Putamen (tissue), 1 donor: ENCODE measurements at regions not wholly inside any gene's neighbourhood (a gene's known extent, or its start where the extent isn't known, plus 50 kb on each side); places are given as distances from the start of the nearest gene placed in this dataset.

ENCODE experiments used
- DNase-seq: peaks from one replicate; pipeline ENCODE4 v3.0.0-alpha.2; 2016; ENCODE audit warnings: low spot score

GRCh38 chr4:175127314-175127713 lies 209.2 kb downstream of the ADAM29 start:
- DNase-seq, result no peak

GRCh38 chr4:175129797-175130196 lies 211.6 kb downstream of the ADAM29 start:
- DNase-seq, result no peak

- no peak for DNase-seq
Measured at GRCh38 chr4:175139205-175139604, 221.0 kb downstream of the ADAM29 start.

- no peak for DNase-seq
Measured at GRCh38 chr4:175143116-175143515, 225.0 kb downstream of the ADAM29 start.

- DNase-seq, result no peak
Measured at GRCh38 chr4:175146799-175147198, 228.6 kb downstream of the ADAM29 start.

DNA sequence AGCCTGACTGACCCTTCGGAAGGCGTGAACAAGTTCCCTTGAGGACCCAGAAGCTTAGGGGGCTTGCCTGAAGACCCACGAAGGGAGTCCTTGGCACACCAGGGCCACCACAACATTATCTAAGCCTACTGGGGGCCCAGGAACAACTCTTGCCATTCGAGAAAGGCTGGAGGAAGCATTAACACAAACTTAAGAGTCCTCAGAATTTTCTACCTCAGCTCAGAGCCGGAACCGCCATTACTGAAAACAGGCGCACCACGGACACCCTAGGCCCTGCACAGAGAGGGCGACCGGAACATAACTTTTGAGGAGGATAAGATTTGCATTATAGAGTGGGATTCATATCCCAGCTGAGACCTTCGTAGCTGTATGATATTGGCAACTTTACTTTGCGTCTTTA lies 229.1 kb downstream of the ADAM29 start:
- DNase-seq, result no peak

DNA sequence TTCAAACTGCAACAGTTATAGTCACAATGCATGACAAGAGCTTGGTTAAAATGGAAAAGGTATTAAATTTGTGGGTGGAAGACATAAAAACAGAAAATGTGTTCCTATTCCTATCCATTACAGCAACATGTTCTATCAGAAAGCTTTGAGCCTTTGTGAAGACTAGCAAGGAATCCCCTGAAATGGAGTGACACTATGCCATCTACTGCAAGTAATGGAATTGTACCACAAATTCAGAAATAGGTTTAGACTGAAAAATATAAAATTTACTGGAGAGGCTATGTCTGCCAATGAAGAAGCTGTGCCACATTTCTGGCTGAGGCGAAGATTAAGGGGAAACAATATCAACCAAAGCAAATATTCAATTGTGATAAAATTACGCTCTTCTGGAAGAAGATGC lies 247.9 kb downstream of the ADAM29 start:
- no peak for DNase-seq

DNA sequence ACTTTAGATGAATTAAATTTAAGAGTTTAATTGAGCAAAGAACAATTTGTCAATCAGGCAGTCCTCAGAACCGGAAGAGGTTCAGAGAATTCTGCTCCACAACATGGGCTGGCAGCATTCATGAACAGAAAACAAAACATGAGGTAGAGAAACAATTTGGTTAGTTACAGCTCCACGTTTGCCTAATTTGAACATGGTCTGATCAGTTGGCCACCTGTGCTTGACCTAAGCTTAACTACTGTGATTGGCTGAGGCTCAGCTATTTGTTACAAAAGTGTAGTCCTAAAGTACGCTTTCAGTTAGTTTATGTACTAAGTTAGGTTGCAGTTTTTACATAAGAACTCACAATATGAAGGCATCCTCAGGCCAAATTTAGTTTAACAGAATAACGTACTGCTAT lies 258.6 kb downstream of the ADAM29 start:
- DNase-seq, result no peak

- DNase-seq, result no peak
Measured at GRCh38 chr4:175190654-175191053, 272.5 kb downstream of the ADAM29 start.

- DNase-seq, result no peak
Measured at GRCh38 chr4:175198056-175198455, 279.9 kb downstream of the ADAM29 start.

GRCh38 chr4:175215208-175215607 lies 297.1 kb downstream of the ADAM29 start:
- DNase-seq, result no peak

GRCh38 chr4:175215657-175216056 lies 297.5 kb downstream of the ADAM29 start:
- no peak for DNase-seq

GRCh38 chr4:175229154-175229553 lies 311.0 kb downstream of the ADAM29 start:
- DNase-seq, result no peak

- no peak for DNase-seq
Measured at GRCh38 chr4:175234162-175234561, 316.0 kb downstream of the ADAM29 start.

GRCh38 chr4:175238827-175239517 lies 320.8 kb downstream of the ADAM29 start:
- no peak for DNase-seq

DNA sequence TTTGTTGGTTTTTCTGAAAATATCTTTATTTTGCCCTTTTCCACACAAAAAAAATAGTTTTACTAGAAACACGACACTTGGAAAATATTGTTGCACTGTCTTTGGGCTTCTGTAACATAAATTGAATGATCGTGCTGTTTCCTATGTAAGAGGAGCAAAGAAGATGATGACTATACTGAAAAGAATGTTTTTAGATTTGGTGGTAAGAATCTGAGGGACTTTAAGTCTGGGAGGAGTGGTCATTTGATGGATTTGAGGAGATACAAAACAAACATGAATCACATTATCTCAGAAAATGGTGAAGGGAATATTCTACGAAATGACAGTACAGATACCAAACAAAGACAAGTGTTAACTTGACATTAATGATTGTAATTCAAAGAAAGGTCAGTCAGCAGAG lies 328.8 kb downstream of the ADAM29 start:
- no peak for DNase-seq

DNA sequence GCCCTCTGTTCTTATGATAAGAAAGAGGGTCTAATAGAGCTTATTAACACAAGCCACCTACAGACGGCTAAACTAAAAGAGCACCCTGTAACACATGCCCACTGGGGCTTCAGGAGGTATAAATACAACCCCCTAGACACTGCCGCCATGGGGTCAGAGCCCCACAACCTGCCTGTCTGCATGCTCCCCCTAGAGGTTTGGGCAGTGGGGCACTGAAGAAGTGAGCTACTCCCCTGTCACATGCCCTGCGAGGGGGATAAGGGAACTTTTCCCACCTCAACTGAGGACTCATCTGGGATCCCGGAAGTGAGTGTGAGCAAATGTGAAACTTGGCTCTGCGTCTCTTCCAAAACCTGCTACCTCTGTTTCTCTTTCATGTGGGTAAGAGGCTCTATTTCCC lies 334.5 kb downstream of the ADAM29 start:
- DNase-seq, result no peak

- DNase-seq, result no peak
Measured at GRCh38 chr4:175253184-175253902, 335.2 kb downstream of the ADAM29 start.

DNA sequence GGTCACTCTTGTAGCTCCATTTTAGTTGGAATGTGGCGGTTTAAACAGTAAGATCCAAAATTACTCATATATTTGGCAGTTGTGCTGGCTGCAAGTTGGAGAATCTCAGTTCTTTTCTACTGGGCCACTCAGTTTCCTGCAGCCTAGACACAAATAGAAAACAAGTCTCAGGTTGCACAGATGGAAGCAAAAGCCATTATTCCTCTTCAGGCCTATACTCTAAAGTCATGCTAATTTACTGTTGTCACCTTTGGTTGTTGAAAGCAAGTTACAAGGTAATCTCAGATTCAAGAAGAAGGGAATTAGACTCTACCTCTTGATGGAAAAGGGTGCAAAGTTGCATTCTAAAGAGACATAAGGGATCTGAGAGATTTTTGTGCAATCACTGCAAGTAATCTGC lies 345.4 kb downstream of the ADAM29 start:
- DNase-seq, result no peak

DNA sequence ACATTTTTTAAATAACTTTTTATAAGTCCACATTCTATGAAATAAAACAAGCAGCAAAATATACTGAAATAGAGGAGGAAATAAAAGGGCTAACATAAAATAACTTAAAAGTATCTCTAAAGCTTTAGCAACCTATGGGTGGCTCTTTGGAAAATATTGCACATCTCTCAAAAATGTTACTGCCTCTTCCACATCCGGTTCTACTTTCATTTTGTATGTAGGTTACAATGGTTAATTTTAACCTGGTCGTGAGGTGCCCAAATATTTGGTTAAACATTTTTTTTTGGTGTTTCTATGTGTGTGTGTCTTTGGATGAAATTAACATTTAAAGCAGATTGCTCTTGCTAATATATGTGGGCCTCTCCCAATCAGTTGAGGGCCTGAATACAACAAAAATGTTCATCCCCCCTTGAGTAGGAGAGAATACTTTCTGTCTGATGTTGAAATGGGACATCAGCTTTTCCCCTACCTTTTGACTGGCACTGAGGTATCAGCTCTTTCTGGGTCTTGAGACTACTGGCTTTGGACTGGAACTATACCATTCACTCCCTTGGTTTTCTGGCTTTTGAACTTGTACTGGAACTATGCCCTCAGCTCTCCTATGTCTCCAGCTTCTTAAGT lies 353.0 kb downstream of the ADAM29 start:
- DNase-seq, result no peak

- no peak for DNase-seq
Measured at GRCh38 chr4:175273995-175274753, 356.0 kb downstream of the ADAM29 start.

- DNase-seq, result no peak
Measured at GRCh38 chr4:175277816-175278215, 359.7 kb downstream of the ADAM29 start.

- DNase-seq, result no peak
Measured at GRCh38 chr4:175280153-175280552, 362.0 kb downstream of the ADAM29 start.
